ENCODE measurements at regions not wholly inside any gene's neighbourhood (a gene's known extent, or its start where the extent isn't known, plus 50 kb on each side); places are given as distances from the start of the nearest gene placed in this dataset.

DNA sequence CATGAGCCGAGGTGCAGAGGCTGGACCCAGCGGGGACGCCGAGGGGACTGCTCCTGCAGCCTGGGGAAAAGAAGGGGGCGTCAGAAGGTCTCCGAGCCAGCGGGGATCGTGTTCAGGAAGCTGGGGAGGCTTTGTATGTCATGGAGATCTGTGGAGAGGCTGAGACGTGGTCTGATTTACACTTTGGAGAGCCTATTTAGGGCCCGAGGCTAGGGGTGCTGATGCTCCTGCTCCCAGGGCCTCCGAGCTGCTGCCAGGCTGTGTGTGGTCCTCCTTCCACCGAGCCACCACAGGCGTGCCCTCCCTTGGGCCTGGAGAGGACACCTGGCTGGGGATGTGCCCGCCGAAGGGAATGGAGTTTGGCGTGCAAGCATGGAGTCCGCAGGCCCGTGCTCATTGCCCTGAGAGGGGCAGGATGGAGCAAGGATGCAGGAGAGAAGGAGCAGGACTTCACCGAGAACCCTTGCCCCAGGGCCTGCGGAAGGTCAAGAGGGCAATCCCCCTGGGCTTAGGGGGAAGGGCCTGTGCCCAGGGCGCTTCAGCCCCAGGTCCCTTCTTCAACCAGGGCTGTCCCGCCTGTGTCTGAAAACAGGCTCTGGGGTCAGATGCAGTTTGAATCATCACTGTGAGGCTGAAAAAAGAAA, 252.5 kb downstream of the VAPA start:
- no peaks in the 10 kb centered on the region for H3K36me3 ChIP-seq (replicated peaks; ENCODE audit: insufficient read depth, low read length)
- TF ChIP-seq, protein P1, sequence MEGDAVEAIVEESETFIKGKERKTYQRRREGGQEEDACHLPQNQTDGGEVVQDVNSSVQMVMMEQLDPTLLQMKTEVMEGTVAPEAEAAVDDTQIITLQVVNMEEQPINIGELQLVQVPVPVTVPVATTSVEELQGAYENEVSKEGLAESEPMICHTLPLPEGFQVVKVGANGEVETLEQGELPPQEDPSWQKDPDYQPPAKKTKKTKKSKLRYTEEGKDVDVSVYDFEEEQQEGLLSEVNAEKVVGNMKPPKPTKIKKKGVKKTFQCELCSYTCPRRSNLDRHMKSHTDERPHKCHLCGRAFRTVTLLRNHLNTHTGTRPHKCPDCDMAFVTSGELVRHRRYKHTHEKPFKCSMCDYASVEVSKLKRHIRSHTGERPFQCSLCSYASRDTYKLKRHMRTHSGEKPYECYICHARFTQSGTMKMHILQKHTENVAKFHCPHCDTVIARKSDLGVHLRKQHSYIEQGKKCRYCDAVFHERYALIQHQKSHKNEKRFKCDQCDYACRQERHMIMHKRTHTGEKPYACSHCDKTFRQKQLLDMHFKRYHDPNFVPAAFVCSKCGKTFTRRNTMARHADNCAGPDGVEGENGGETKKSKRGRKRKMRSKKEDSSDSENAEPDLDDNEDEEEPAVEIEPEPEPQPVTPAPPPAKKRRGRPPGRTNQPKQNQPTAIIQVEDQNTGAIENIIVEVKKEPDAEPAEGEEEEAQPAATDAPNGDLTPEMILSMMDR (IDR thresholded peaks at IDR 0.05; ENCODE audit: low read length): no peak
- TF ChIP-seq EZH2phosphoT487 (IDR thresholded peaks at IDR 0.05; ENCODE audit: low read length) (no peak), EZH2 (optimal IDR thresholded peaks at IDR 0.05; ENCODE audit: low read depth, low read length) (no peak)

GRCh38 chr18:10167759-10168158, 253.9 kb downstream of the VAPA start:
- H3K4me3 ChIP-seq (ENCODE audit: low read length): no peak overlapping the region
- H3K79me2 ChIP-seq (ENCODE audit: low read length): no peaks in the 10 kb centered on the region
- no peaks in the 10 kb centered on the region for H3K27me3 ChIP-seq (replicated peaks; ENCODE audit: insufficient read depth, low read length)
- TF ChIP-seq EZH2 (optimal IDR thresholded peaks at IDR 0.05; ENCODE audit: low read depth, low read length) (no peak), EZH2phosphoT487 (IDR thresholded peaks at IDR 0.05; ENCODE audit: low read length) (no peak)
- TF ChIP-seq, protein P1 (IDR thresholded peaks at IDR 0.05; ENCODE audit: low read length): no peak
- H3K9me2 ChIP-seq (replicated peaks; ENCODE audit: insufficient read depth, low read length): no peaks in the 10 kb centered on the region
- H2AFZ ChIP-seq (ENCODE audit: low read length): no peak overlapping the region
- no peak overlapping the region for H3K4me2 ChIP-seq (ENCODE audit: low read depth, low read length)
- H3K9me3 ChIP-seq (replicated peaks; ENCODE audit: insufficient read depth, low read length): no peaks in the 10 kb centered on the region
- H3K27ac ChIP-seq (ENCODE audit: low read length): no peak overlapping the region
- H3K36me3 ChIP-seq (replicated peaks; ENCODE audit: insufficient read depth, low read length): no peaks in the 10 kb centered on the region
- H4K20me1 ChIP-seq (ENCODE audit: insufficient read depth, low read length): no peaks in the 10 kb centered on the region
- DNase-seq: no peak
- H3F3A ChIP-seq (ENCODE audit: insufficient read depth, low read length): no peaks in the 10 kb centered on the region
- no peak overlapping the region for H3K9ac ChIP-seq (ENCODE audit: low read length)
- H3K4me1 ChIP-seq (ENCODE audit: low read length): no peaks in the 10 kb centered on the region

More for the DNA sequence above, 252.5 kb downstream of the VAPA start:
- H4K20me1 ChIP-seq (ENCODE audit: insufficient read depth, low read length): no peaks in the 10 kb centered on the region
- H3K27me3 ChIP-seq (replicated peaks; ENCODE audit: insufficient read depth, low read length): no peaks in the 10 kb centered on the region
- H3K9ac ChIP-seq (ENCODE audit: low read length): no peak overlapping the region
- H3K4me3 ChIP-seq (ENCODE audit: low read length): no peak overlapping the region
- DNase-seq: no peak
- H2AFZ ChIP-seq (ENCODE audit: low read length): no peak overlapping the region
- no peaks in the 10 kb centered on the region for H3K79me2 ChIP-seq (ENCODE audit: low read length)
- no peaks in the 10 kb centered on the region for H3K4me1 ChIP-seq (ENCODE audit: low read length)
- H3F3A ChIP-seq (ENCODE audit: insufficient read depth, low read length): no peaks in the 10 kb centered on the region
- H3K4me2 ChIP-seq (ENCODE audit: low read depth, low read length): no peak overlapping the region
- H3K27ac ChIP-seq (ENCODE audit: low read length): no peak overlapping the region
- no peaks in the 10 kb centered on the region for H3K9me2 ChIP-seq (replicated peaks; ENCODE audit: insufficient read depth, low read length)
- no peaks in the 10 kb centered on the region for H3K9me3 ChIP-seq (replicated peaks; ENCODE audit: insufficient read depth, low read length)

DNA sequence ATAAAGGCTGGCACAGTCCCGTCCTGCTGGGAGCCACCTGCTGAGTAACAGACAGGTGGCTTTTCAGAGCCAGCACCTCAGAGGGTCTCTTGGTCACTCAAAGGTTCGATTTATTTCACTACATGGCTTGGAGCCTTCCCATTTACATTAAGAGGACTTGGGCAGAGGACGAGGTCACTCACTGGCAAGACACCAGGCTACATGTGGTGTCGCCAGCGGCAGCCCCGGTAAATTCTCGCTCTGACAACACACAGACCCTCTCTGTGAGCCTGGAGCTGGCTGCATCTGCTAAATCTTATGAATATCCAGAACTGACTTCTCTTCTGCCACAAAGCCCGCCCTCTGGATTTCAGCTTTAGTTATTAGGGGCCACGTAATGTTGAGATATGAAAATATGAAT, 254.7 kb downstream of the VAPA start:
- H3K4me1 ChIP-seq (ENCODE audit: low read length): no peaks in the 10 kb centered on the region
- no peak overlapping the region for H3K9ac ChIP-seq (ENCODE audit: low read length)
- H3K27me3 ChIP-seq (replicated peaks; ENCODE audit: insufficient read depth, low read length): no peaks in the 10 kb centered on the region
- no peak overlapping the region for H3K27ac ChIP-seq (ENCODE audit: low read length)
- H2AFZ ChIP-seq (ENCODE audit: low read length): no peak overlapping the region
- H3K79me2 ChIP-seq (ENCODE audit: low read length): no peaks in the 10 kb centered on the region
- no peaks in the 10 kb centered on the region for H3K9me2 ChIP-seq (replicated peaks; ENCODE audit: insufficient read depth, low read length)
- no peak for DNase-seq
- H3K36me3 ChIP-seq (replicated peaks; ENCODE audit: insufficient read depth, low read length): no peaks in the 10 kb centered on the region
- no peak overlapping the region for H3K4me2 ChIP-seq (ENCODE audit: low read depth, low read length)
- no peaks in the 10 kb centered on the region for H3K9me3 ChIP-seq (replicated peaks; ENCODE audit: insufficient read depth, low read length)
- no peaks in the 10 kb centered on the region for H4K20me1 ChIP-seq (ENCODE audit: insufficient read depth, low read length)
- no peak for TF ChIP-seq EZH2phosphoT487 (IDR thresholded peaks at IDR 0.05; ENCODE audit: low read length)
- no peak for TF ChIP-seq EZH2 (optimal IDR thresholded peaks at IDR 0.05; ENCODE audit: low read depth, low read length)
- TF ChIP-seq, protein P1 (IDR thresholded peaks at IDR 0.05; ENCODE audit: low read length): no peak
- H3F3A ChIP-seq (ENCODE audit: insufficient read depth, low read length): no peaks in the 10 kb centered on the region
- H3K4me3 ChIP-seq (ENCODE audit: low read length): no peak overlapping the region

Data from MM.1S (cell line).